GM19395 (cell line): ENCODE measurements at regions not wholly inside any gene's neighbourhood (a gene's known extent, or its start where the extent isn't known, plus 50 kb on each side); places are given as distances from the start of the nearest gene placed in this dataset.

Experiments used
- ATAC-seq: cut with Tn5 transposase; IDR thresholded peaks from one replicate; pipeline ENCODE4 v1.9.1; 2021; ENCODE audit warnings: mild to moderate bottlenecking, moderate library complexity; ENCODE audit not compliant: unreplicated experiment

- no peak for ATAC-seq
Measured at GRCh38 chr6:56378966-56379585, 131.7 kb upstream of the COL21A1 start.

DNA sequence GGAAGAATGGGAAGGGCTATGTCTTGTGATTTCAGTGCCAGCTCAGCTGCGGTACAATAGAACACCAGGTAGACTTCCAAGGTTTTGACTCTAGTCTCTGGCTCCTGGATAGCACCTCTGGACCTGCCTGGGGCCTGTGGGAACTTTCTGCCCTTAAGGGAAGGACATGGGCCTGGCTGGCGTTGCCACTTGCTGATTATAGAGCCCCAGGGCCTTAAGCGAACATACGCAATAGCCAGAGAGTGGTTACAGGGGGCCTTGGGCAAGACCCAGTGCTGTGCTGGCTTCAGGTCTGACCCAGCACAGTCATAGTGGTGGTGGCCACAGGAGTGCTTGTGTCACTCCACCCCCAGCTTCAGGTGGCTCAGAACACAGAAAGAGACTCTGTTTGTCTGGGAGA lies 131.1 kb upstream of the COL21A1 start:
- no peak for ATAC-seq

- ATAC-seq: no peak
Measured at GRCh38 chr6:56377295-56377694, 129.9 kb upstream of the COL21A1 start.

DNA sequence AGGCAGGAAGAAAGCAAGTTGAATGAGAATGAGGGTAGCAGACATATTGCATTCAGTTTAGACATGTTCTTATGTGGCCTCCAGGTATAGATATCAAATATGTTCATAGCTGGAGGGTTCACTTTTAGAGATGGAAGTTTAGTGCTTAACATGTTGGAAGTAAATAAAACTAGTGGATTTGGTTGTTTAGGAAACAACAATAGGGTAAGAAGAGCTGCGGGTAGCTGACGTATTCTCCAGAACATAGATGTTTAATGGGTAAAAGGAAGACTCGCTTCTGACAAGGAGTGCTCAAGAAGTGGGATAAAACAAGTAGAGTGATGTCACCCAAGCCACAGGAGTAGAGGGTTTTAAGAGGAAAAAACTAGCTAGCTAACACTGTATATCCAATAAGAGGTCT lies 128.4 kb upstream of the COL21A1 start:
- no peak for ATAC-seq

DNA sequence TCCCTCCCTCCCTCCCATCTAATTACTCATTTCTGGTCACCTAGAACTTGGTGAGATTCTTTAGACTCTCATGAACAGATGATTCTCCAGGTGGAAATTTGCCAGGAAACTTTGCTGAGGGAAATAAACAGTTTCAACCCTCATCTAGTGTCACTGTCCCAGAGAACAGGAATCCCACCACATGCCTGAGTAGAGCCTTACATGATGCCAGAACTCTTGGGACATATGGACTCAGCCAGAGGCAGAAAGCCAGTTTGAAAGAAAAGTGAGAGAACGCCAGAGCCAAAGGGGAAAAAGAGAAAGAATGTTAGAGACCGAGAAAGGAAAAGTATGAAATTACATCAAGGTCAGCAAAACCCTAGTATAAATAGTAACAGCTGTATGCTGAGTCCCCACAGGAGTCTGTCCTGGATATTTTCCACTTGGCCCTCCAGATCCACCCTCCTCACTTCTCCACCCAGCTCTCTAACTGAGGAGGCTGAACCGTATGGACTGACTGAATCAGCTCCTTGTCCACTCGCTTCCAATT lies 127.5 kb upstream of the COL21A1 start:
- no peak for ATAC-seq

GRCh38 chr6:56372406-56372995 lies 125.1 kb upstream of the COL21A1 start:
- no peak for ATAC-seq

DNA sequence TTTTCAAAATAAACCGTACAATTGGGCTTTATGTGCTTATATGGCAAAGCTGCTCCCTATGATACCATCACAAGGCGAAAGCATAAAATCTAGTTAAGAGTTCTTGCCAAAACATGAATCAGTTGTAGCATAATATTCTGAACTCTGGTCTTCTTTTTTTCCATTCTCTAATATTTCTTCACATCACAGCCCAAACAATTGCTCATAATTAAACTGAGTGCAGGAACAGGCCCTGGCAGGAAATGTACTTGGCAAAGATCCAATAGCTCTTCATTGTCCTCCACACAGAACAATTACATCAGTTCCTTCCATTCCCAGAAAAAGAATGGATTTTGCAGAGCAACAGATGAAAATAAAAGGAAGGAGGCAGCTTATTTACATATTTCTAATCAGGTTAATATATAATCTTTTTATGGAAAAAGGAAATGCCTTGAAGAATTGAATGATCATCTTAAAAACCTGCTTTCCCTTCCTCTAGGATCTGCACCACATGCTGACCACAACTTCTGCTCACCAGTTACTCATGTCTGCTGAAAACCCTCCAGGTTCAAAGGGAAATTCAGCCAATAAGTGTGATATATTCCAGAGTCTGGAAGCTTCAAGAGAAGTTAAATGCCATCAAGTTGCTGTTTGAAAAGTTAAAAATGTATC lies 123.3 kb upstream of the COL21A1 start:
- ATAC-seq: no peak

DNA sequence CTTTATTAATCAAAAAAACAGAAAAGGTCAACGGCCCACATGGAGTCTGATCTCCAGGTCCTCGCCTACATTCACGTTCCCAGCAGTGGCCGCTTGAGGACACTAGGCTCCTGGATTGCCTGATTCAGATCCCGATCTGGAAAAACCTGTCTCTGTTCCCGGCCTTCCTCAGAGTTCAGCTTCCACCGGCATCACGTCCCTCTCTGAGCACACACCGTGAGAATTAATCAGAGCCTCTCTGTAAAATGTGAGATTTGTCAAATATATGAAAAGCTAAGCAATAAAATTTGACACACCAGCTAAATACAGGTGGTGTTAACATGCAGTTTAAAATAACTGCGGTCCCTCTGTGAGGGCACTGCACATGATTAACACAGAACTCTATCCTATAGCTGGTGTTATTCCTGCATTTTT lies 122.8 kb upstream of the COL21A1 start:
- no peak for ATAC-seq

- no peak for ATAC-seq
Measured at GRCh38 chr6:56368491-56368890, 121.1 kb upstream of the COL21A1 start.

DNA sequence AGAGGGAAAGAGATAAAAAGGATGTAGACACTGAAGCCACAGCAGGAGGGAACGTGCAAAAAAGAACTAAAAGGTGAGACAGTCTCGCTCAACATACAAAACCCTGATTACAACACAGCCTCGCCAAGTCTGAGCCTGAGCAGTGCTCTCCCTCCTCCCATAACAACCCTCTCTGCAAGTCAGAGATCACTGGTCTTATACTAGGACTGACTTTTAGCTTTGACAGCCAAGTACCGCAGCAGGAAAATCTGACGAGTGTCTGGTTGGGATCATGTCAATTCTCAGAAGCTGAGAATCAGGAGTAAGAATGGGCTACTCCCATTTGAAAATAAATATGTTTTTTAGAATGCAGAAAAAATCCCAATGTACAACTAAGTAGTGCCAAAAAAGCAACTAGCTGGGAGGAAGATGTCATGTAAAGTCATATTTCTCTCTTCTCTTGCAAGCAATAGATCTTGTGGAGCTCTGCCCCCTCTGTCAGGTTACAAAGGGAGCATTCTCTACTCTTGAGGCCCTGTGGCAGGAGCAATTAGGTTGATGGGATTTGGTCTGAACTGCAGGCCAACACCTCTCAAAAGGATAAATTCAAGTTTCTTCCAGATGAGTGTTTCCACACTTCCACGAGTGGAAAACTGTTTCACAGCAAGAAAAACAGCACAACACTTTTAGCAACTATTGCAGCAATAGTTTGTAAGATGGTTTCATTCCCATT lies 118.9 kb upstream of the COL21A1 start:
- no peak for ATAC-seq

DNA sequence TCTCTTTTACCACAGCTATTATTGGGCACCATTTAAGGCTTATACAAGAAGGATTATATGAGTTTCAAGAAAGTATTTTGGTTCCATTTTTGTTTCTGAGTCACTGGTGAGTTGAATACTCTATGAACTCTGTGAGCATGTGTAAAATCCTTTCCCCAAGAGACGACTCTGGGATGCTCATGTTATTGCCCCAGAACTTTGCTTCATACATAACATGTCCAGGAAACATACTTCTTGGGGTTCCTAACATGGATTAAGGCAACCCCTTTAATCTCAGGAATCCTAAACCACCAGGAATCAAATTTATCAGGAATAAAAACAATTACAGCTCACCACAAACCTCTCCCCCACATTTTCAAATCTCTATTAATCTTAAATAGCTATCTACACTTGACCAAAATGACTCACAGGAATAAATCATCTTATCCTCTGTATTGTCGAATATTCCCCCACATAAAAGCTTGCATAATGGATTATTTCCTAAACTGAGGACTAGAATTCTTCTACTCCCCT lies 117.5 kb upstream of the COL21A1 start:
- ATAC-seq: no peak

GRCh38 chr6:56364431-56364826 lies 117.0 kb upstream of the COL21A1 start:
- ATAC-seq: no peak

DNA sequence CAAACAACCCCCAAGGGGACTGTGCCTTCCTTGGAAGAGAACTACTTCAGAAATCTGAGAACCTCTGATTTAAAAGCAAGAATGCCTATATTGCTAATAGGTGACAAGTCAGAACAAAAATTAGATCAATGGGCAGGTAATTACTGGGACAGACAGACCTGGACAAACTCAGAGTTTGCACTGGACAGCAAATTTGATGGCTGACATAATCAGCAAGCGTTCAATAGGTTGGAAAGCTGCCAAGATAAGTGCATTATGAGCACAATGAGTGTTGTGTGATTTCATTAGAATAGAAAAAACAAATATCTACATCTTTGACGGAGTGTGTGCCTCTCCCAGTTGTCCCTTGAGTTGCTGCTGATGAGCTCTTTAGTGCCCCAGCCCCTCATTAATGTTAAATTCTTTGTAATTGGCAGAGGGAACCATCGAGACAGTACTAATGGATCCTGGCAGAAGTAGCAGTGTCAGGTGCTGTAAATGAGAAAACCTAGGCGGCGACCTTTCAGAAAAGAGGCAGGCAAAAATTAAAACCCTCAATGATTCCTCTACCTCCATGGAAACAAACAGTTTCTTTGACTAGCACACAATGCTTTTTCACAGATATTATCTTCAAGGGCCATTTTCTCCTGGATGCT lies 116.5 kb upstream of the COL21A1 start:
- ATAC-seq: no peak

- ATAC-seq: no peak
Measured at GRCh38 chr6:56361812-56362211, 114.4 kb upstream of the COL21A1 start.

DNA sequence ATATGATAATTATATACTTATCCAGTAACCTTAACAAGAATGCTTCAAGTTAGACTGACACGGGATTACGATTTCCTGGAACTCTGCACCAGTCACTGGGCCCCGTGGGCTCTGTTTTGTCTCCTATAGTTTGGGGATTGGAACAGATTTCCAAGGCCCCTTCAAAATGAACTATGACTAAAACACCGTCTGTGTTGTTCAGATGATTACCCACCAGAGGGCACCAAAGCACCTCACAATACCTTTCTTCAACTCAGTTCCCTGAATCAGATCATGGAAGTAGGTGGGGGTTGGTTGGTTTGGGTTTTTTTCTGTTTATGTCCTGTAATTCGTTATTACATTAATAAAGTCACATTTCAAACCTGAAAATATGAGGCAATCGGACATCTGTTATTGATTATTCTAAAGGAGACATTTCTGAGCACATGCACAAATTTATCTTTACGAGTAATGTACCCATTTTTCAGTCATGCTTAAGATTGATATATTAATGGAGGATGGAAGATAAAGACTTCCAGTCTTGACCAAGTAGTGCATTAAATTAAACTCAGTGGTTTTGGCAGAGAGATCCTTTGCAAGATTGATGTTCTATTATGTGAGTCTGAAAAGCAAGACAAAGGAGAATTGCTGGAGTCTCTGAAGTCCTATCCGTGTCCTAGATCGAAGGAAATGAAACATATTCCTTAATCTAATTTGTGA lies 112.0 kb upstream of the COL21A1 start:
- peak; percentile 87 for ATAC-seq

DNA sequence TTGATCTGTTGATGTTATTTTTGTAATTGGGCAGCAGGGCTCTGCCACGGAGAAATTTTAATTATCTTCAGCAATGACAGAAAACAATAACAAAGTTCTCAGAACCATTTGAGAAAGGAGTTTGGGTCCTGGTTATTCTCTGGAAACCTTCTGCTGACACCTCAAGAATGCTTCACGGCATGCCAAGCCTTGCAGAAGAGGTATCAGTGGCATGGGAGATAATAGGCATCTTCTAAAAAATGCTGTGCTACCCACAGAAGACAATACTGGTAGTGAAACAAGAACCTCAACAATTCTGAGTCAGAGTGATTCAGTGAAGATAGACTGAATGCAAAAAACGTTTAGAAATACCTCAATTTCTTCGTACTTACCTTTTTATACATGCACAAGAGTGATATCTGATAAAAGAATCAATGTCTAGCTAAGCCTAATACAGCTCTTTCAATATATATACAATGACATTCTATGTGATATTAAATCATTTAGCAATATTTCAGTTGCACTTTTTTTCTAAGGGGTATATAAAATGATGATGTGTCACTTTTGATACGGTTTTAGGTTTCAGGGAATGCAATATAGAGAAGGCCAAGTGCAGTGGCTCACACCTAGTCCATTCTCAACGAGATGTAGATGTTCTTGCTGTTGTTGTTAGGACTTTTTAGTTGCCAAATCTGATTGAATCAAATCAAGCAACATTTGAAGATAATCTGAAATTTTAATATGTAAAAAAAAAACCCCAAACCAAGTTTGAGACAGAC lies 110.4 kb upstream of the COL21A1 start:
- ATAC-seq: no peak

GRCh38 chr6:56356426-56356825 lies 109.0 kb upstream of the COL21A1 start:
- no peak for ATAC-seq

DNA sequence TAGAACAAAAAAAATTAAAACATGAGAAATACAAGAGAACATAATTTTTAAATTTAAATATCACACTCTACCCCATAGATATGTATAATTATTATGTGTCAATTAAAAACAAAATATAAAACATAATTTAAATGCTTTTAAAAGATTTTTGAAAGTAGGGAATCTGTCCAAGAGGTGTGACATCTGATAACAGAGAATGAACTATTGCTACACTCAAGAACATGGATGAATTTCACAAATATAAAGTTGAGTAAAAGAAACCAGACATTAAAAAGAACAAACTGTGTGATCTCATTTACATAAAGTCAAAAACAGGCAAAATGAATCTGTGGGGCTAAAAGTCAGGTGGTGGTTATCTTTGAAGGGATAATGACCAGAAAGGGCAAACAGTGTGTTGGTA lies 106.5 kb upstream of the COL21A1 start:
- no peak for ATAC-seq

DNA sequence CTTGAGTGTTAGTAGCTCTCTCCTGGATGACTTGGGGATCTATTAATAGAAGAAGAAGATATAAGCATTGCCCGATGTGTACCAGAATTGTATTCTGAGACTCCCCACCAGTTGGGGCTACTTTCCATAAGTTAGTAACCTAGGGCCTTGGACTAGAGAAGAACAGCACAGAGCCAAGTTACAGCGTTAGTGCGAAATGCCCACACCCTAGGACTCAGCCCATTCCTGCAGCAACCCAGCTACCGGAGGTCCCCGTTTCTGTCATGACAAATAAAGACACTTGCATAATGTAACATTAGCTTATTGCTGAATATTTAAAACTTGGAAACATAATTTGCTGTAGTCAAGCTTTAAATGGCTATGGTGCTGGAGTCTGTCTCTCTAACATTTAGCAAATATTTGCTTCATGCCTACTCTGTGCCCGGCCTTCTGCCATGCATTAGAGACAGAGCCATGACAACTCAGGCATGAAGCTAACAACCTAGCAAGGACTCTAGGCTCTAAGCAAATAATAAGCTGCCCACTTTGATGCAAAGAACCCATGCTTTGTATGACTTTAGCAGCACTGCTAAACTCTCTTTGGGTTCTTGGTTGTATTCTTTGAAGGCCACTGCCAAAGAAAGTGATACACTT lies 103.4 kb upstream of the COL21A1 start:
- ATAC-seq: no peak
